ENCODE measurements at regions not wholly inside any gene's neighbourhood (a gene's known extent, or its start where the extent isn't known, plus 50 kb on each side); places are given as distances from the start of the nearest gene placed in this dataset.

DNA sequence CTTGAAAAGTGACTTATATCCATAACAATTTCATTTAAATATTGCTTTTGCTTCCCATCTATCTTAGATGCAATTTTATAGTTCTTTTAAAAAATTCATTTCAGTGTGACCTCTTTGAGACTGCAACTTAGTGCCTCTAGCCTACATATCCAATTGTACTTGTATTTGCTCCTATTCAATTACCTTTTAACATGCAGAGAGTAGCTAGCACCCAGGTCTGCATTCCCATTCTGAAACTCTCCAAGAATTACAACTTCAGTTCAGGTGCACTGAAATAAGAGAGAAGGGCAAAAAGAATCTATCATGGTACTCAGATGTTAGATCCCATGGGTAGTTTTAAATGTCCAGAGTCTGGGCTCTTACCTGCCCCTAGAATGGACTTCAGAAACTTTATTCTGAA is 765.4 kb upstream of the SLC35B3 start:
- TF ChIP-seq GATA1 (IDR thresholded peaks at IDR 0.05; ENCODE audit: low read depth, low read length) (no peak), POLR2A (IDR thresholded peaks at IDR 0.05; ENCODE audit: low read length) (no peak)
- no peak for DNase-seq

DNA sequence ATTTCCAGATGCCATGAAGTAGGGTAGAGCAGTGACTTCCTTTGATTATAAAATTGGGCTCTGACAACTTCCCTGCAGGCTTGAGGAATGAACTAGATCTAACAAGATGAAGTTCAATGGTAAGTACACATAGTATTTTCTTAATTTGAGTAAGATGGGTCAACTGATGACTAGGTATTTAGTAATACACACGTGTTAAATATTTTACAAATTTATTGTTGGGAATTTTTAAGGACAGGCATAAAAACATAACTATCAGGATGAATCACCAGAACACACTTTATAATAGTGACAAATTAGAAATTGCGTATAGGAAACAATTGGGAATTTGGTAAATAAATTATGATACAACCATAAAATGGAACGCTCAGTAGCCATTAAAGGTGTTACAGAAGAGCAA is 762.4 kb upstream of the SLC35B3 start:
- no peak for DNase-seq
- TF ChIP-seq POLR2A (IDR thresholded peaks at IDR 0.05; ENCODE audit: low read length) = no peak
- no peak for TF ChIP-seq GATA1 (IDR thresholded peaks at IDR 0.05; ENCODE audit: low read depth, low read length)

DNA sequence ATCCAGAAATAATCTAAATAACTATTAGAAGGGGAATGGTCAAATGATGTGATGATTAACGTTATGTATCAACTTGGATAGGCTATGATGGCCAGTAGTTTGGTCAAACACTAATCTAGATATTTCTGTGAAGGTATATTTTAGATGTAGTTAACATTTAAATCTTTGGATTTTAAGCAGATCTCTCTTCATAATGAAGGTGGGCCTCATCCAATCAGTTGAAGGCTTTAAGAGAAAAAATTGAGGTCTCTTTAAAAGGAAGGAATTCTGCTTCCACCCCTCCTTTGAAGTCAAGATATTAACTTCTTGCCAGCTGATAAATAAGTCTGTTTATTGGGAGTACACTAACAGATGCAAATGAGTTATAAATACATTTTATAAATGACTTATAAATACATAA is 760.0 kb upstream of the SLC35B3 start:
- TF ChIP-seq POLR2A (IDR thresholded peaks at IDR 0.05; ENCODE audit: low read length) = no peak
- no peak for TF ChIP-seq GATA1 (IDR thresholded peaks at IDR 0.05; ENCODE audit: low read depth, low read length)
- no peak for DNase-seq

DNA sequence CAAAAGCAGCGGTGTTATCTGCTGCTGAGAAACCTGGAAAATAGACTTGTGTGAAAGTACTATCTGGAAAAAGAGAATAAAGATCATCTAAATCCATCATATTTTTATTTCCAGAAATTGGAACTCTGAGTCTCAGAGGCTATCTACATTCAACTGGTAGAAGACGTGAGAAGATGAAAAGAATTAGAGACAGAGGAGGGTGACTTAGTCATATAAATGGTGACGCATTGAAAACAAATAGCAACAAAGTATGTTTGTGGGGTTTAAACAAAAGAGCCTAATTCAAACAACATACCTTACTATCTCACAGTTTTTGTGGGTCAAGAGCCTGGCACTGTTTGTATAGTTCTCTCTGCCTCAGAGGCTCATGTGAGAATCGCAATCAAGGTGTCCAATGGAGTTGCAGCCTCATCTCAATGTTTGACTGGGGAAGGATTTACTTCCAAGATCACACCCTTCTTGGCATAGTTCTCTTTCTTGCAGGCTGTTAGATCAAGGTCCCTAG is 757.1 kb upstream of the SLC35B3 start:
- DNase-seq = no peak
- TF ChIP-seq POLR2A (IDR thresholded peaks at IDR 0.05; ENCODE audit: low read length) (no peak), GATA1 (IDR thresholded peaks at IDR 0.05; ENCODE audit: low read depth, low read length) (no peak)

DNA sequence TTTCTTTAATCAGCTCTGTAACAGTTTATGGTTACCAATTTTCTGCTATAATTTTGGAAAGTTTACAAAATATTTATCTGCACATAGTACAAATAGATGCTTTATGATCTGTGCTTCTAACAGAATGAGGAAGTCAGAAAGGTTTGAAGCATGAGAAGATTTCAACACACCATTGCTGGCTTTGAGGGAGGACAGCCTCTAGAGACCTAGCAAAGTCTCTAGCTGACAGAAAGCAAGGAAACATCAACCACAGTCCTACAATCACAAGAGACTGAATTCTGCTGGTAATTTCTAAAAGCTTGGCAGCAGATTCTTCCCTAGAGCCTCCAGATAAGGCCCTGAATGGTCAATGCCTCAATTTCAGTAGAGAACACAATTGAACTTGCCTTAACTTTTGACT is 750.8 kb upstream of the SLC35B3 start:
- no peak for TF ChIP-seq POLR2A (IDR thresholded peaks at IDR 0.05; ENCODE audit: low read length)
- TF ChIP-seq GATA1 (IDR thresholded peaks at IDR 0.05; ENCODE audit: low read depth, low read length) = no peak
- no peak for DNase-seq

DNA sequence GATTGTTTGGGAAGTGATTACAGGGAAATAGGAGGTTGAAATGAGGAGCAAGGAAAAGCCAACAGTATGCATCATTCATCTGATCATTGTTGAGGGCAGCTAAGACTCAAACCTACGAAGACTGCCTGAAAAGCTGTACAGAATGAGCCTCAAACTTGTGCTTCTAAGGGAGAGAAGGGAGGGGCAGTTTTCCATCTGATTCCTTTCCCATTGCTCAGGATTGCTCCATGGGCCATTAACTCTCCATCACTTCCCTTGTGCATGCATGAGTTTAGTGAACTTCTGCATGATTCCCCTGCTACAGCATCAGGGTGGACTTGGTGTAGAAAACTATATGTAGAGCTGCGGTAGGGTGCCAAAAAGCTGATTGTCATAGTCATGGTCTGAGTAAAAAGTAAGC is 742.7 kb upstream of the SLC35B3 start:
- TF ChIP-seq POLR2A (IDR thresholded peaks at IDR 0.05; ENCODE audit: low read length) (no peak), GATA1 (IDR thresholded peaks at IDR 0.05; ENCODE audit: low read depth, low read length) (no peak)
- DNase-seq = no peak

DNA sequence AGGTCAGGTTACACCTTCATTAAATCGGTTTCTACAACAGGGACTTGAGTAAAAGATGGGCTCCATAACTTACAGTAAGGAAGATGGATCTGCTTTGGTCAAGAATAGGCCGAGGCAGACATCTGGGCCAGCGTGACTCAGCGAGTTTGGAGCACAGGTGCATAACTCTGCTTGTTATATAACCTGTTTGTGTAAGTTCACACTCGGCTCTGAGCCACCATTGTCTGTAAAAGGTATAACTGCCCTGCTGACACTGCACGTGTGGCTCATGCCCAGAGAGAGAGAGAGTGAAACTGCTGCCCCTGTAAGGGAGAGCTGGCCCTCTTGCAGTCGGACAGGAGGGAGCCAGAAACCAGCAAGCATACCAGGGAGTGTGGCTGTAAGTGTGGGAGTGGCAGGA is 737.9 kb upstream of the SLC35B3 start:
- TF ChIP-seq POLR2A (IDR thresholded peaks at IDR 0.05; ENCODE audit: low read length) = no peak
- DNase-seq = no peak

DNA sequence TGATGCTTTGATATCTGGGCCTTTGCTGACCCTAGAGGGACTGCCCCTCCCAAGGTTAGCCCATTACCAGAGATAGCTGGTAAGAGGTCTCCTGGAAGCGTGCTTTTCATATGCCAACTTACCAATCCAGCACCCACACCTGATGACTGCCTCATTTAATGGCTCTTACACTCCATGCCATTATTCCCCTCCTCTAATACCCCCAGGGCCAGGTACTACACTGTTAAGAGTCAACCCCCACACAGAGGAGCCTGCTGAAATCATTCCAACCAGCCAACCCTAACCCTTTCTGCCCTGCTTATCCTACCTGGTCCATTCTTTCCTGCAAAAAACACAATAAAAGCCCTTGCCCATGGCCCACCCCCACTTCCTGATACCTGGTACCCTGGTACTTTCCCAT is 736.8 kb upstream of the SLC35B3 start:
- no peak for DNase-seq

DNA sequence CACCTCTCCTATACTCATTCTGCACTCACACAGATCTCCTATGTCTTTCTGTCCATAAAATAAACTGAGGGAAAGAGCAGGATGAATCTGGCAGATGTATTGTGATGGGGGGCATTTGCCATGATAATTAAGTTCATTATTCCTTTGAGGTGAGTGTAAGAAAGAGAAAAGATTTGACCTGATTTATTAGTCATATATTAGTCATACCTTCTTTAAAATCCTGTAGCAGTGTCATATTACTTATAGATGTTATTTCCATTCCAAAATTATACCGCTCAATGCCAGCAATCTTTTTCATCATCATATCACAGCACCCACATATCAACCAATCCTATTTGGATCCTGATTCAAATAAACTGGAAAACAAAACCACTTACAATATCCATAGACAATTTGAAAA is 733.3 kb upstream of the SLC35B3 start:
- no peak for TF ChIP-seq GATA1 (IDR thresholded peaks at IDR 0.05; ENCODE audit: low read depth, low read length)
- TF ChIP-seq POLR2A (IDR thresholded peaks at IDR 0.05; ENCODE audit: low read length) = no peak
- no peak for DNase-seq

More for the DNA sequence above, 736.8 kb upstream of the SLC35B3 start:
- TF ChIP-seq GATA1 (IDR thresholded peaks at IDR 0.05; ENCODE audit: low read depth, low read length) = no peak
- no peak for TF ChIP-seq POLR2A (IDR thresholded peaks at IDR 0.05; ENCODE audit: low read length)

DNA sequence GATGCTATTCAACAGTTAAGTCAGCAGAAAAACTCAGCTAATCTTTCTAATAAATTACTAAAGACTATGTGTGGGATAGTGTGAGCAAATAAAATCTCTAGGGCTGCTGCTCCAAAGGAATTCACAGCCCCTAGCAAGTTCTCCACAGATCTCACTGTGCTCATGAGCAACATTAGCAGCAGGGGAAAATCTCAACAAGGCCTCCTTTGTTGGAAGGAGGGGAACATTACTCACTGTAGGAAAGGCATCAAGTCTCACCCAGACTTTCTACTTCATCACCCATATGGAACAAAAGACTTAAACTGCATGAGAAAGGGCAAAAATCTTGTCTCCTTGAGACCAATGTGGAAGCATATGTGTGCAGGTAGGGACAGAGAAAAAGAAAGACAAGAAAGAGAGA is 726.4 kb upstream of the SLC35B3 start:
- TF ChIP-seq GATA1 (IDR thresholded peaks at IDR 0.05; ENCODE audit: low read depth, low read length) (no peak), POLR2A (IDR thresholded peaks at IDR 0.05; ENCODE audit: low read length) (no peak)
- no peak for DNase-seq

DNA sequence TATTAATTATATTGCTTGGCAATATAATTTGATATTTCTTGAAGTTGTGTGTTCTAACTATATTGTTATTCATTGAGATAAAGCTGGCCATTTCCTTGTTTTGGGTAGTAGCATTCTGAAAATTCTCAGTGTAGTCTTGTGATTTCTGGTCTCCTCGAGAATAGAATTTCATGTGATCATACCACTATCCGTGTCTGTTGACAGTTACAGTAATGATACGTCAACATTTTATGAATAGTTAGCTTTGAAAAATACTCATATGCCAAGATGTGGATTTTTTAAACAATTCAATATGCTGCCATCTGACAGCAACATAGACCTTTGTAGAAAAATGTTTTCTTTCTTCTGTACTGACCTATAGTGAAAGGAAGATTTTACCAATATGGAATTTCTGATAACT is 723.7 kb upstream of the SLC35B3 start:
- TF ChIP-seq GATA1 (IDR thresholded peaks at IDR 0.05; ENCODE audit: low read depth, low read length) (no peak), POLR2A (IDR thresholded peaks at IDR 0.05; ENCODE audit: low read length) (no peak)
- no peak for DNase-seq

DNA sequence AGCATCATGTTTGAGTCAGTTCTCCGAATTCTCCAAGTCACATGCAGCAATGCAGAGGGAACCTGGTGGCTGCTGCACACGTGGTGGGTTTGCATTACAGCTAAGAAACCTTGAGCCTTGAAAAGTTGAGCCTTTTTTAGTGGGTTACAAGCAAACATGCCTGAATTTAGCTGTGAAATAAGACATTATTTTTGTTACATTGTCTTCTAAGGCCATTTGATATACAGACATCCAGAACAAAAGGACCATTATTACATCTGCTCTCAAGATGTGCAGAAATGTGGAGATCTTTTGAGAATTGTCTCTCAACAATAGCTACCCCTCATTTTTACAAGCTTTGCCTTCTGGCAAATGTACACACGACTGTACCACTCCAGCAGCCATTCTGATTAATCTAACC is 720.5 kb upstream of the SLC35B3 start:
- TF ChIP-seq POLR2A (IDR thresholded peaks at IDR 0.05; ENCODE audit: low read length) (no peak), GATA1 (IDR thresholded peaks at IDR 0.05; ENCODE audit: low read depth, low read length) (no peak)
- no peak for DNase-seq

DNA sequence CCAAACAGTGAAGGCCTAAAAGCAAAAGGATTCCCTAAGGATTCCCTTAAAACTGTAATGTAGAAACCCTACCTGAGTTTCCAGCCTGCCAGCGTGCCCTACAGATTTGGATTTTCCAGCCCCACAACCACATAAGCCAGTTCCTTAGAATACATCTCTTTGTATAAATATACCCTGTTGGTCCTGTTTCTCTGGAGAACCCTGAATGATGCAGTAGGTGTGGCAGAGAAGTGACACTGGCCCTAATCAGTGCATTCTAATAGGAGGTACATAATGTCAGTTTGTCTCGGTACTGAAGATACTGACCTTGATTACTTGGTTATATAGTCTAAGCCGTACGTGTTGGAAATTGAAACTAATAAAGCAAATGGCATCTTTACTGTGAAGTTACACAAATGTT is 707.8 kb upstream of the SLC35B3 start:
- no peak for DNase-seq
- TF ChIP-seq GATA1 (IDR thresholded peaks at IDR 0.05; ENCODE audit: low read depth, low read length) = no peak
- no peak for TF ChIP-seq POLR2A (IDR thresholded peaks at IDR 0.05; ENCODE audit: low read length)

DNA sequence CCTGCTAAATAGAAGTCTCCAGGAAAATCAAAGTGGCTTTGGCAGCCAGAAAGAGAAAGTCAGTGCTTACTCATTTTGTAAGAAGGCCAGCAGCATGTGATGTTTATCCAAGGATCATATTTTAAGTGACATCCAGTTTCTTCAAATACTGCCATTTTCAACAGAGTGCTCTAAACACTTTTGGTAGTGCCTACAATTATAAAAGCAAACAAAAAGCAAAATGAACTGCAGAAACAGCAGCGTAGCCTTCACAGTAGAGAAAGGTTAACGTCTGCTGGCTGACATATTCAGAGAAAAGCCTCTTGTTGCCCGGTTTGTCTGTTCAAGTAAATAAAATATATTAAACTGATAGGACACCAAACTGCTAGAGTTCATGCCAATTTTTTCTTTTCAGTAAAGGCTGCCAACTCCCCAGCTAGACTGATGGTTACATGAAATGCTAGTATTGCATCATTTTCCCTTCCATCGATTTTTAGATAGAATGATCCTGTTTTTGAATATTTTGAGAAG is 705.7 kb upstream of the SLC35B3 start:
- no peak for TF ChIP-seq GATA1 (IDR thresholded peaks at IDR 0.05; ENCODE audit: low read depth, low read length)
- no peak for TF ChIP-seq POLR2A (IDR thresholded peaks at IDR 0.05; ENCODE audit: low read length)
- no peak for DNase-seq

DNA sequence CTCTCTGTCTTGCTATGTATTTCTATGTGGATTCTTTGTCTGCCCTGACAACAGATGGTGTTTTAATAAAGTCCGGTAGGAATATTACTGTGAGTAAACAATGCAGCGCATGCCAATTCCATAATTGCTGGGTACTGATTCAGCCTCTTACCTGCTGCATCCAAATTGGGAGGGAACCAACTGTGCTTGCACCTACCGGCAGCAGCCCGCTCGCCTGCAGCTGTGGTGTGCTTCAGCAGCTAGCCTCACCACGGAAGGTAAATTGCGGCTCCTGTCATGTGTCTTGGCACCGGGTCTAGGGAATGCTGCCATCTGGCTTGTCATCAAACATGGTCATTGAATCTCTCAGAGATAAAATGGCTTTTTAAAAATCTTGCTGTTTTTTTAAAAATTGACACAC is 704.8 kb upstream of the SLC35B3 start:
- TF ChIP-seq GATA1 (IDR thresholded peaks at IDR 0.05; ENCODE audit: low read depth, low read length) (no peak), POLR2A (IDR thresholded peaks at IDR 0.05; ENCODE audit: low read length) (no peak)
- no peak for DNase-seq

DNA sequence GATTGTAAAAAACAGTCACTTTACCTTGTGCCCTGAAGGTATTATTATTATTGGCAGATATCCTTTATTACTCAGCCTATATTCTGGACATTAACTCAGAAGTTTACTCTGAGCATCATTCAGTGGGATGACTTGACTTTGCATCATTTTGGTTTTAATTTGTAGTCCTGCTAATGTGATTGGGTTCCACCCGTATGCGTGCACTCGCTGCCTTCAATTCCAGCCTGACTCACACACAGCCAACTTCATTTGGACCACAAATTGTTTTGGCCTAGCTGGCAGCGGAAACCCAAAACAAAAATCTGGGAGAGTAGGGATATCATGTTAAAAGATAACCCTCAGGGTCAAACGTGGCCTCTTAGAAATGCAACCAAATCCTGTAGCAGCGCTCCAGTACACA is 704.4 kb upstream of the SLC35B3 start:
- TF ChIP-seq POLR2A (IDR thresholded peaks at IDR 0.05; ENCODE audit: low read length) (no peak), GATA1 (IDR thresholded peaks at IDR 0.05; ENCODE audit: low read depth, low read length) (no peak)
- no peak for DNase-seq
